ENCODE measurements at regions not wholly inside any gene's neighbourhood (a gene's known extent, or its start where the extent isn't known, plus 50 kb on each side); places are given as distances from the start of the nearest gene placed in this dataset.

DNA sequence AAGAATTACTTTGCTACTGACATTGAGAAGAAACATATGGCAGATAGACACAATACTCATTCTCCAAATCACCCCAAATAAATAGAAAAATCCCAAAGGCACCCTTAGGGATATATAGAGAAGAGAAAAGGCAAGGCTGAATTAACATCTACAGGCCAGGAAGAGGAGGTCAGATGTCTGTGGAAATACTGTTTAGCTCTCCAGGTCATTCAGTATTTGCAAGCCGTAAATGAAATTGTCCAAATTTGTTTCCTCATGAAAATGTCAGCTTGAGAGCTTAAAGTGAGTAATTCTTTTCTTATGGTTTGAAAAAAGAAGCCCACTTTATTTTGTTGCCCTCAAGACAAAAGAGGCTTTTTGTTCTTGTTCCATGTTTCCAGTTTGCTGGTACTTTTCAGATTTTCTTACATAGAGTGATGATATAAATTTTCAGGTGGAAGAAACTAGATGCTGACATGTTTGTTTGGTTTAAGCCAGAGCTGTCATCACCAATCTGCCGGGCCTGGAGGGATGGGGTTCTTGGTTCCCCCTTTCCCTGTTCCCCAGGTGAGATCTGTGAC lies 189.0 kb downstream of the MAP2K4 start:
- TF ChIP-seq TCF7 (IDR thresholded peaks at IDR 0.05; ENCODE audit: borderline replicate concordance) (no peak), RCOR1 (conservative IDR thresholded peaks at IDR 0.05; ENCODE audit: low read depth, low read length) (no peak), ZSCAN29 (IDR thresholded peaks at IDR 0.05) (no peak), POLR2AphosphoS5 (IDR thresholded peaks at IDR 0.05; ENCODE audit: low read length) (no peak), ZNF24 (IDR thresholded peaks at IDR 0.05) (no peak), POLR2A (IDR thresholded peaks at IDR 0.05; ENCODE audit: low read depth, low read length) (no peak), GABPA (IDR thresholded peaks at IDR 0.05; ENCODE audit: low read depth) (no peak), SMAD1 (IDR thresholded peaks at IDR 0.05; ENCODE audit: low read depth, partially characterized antibody) (no peak), HDAC2 (IDR thresholded peaks at IDR 0.05) (no peak)
- TF ChIP-seq, protein P1, sequence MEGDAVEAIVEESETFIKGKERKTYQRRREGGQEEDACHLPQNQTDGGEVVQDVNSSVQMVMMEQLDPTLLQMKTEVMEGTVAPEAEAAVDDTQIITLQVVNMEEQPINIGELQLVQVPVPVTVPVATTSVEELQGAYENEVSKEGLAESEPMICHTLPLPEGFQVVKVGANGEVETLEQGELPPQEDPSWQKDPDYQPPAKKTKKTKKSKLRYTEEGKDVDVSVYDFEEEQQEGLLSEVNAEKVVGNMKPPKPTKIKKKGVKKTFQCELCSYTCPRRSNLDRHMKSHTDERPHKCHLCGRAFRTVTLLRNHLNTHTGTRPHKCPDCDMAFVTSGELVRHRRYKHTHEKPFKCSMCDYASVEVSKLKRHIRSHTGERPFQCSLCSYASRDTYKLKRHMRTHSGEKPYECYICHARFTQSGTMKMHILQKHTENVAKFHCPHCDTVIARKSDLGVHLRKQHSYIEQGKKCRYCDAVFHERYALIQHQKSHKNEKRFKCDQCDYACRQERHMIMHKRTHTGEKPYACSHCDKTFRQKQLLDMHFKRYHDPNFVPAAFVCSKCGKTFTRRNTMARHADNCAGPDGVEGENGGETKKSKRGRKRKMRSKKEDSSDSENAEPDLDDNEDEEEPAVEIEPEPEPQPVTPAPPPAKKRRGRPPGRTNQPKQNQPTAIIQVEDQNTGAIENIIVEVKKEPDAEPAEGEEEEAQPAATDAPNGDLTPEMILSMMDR (IDR thresholded peaks at IDR 0.05 in 2 of 3, conservative IDR thresholded peaks at IDR 0.05 in 1 of 3; ENCODE audit: control insufficient read depth in 2 of 3, extremely low read depth in 1 of 3, insufficient read depth in 1 of 3, low read depth in 3 of 3, low read length in 3 of 3), result no peak
- TF ChIP-seq, protein P2, sequence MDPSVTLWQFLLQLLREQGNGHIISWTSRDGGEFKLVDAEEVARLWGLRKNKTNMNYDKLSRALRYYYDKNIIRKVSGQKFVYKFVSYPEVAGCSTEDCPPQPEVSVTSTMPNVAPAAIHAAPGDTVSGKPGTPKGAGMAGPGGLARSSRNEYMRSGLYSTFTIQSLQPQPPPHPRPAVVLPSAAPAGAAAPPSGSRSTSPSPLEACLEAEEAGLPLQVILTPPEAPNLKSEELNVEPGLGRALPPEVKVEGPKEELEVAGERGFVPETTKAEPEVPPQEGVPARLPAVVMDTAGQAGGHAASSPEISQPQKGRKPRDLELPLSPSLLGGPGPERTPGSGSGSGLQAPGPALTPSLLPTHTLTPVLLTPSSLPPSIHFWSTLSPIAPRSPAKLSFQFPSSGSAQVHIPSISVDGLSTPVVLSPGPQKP (IDR thresholded peaks at IDR 0.05; ENCODE audit: low read depth, low read length), result no peak

Measured in GM12878 (cell line).